ENCODE measurements at regions not wholly inside any gene's neighbourhood (a gene's known extent, or its start where the extent isn't known, plus 50 kb on each side); places are given as distances from the start of the nearest gene placed in this dataset.

DNA sequence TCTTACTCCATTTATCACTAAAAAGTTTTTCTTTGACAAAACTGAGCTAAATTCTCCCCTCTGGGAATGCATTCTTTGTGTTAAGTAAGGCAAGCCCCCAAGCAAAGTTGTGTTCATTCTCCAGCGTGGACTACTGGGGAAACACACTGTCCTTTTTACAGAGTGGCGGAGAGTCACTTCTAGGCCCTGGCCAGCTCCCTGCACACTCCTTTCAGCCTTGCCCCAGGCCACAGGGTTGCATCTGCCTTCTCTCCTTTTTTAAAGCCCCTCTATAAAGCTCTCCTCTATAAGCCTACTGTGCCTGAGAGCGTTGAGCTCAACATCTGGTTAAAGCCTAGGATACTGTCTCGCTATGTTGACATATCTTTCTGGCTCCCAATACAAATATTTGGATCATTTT lies 803.4 kb downstream of the PCDH17 start:
- TF ChIP-seq CTCF (IDR thresholded peaks at IDR 0.05) (no peak), POLR2A (IDR thresholded peaks at IDR 0.05) (no peak)
- no peaks in the 10 kb centered on the region for H3K4me1 ChIP-seq
- H3K36me3 ChIP-seq: no peaks in the 10 kb centered on the region
- ATAC-seq (no peak), DNase-seq (no peak)
- H3K9me3 ChIP-seq: peaks cover 0 to 8% (median 0%) of the 10 kb centered on the region in 12 donors
- intact Hi-C loops (cut with DNase I): no loop called here
- H3K4me3 ChIP-seq: no peak overlapping the region
- H3K27ac ChIP-seq: no peak overlapping the region
- WGBS, 4 donors: 79 to 86% (median 83%) methylated on average over 4 of the region's 4 CpGs
- H3K27me3 ChIP-seq: no peaks in the 10 kb centered on the region

DNA sequence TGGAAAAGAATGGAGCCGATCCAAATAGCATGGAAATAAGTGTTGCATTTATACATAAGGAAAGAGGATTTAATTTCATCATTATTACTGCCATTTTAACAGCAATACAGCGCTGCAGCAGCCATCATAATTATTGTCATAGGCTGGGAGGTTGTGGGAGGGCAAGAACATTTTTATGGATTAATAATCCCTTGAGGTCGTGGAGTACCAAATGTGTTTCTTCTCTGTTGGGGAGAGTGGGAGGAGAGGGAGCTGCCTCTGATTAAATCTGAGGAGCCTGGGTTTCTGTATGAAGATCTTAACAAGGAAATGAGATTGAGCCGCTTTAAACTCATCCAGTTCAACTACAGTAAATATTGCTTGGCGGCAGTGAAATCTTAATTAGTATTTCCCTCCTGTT lies 805.9 kb downstream of the PCDH17 start:
- DNase-seq (no peak), ATAC-seq (no peak)
- Histone ChIP-seq H3K27me3 (no peaks in the 10 kb centered on the region), H3K4me1 (no peaks in the 10 kb centered on the region), H3K27ac (no peak overlapping the region), H3K4me3 (no peak overlapping the region), H3K36me3 (no peaks in the 10 kb centered on the region), H3K9me3 (no peaks in the 10 kb centered on the region)
- 81 to 83% (median 81%) methylated on average over 5 of the region's 5 CpGs for WGBS, 4 donors
- no peak for TF ChIP-seq CTCF (IDR thresholded peaks at IDR 0.05)
- no peak for TF ChIP-seq POLR2A (IDR thresholded peaks at IDR 0.05)
- intact Hi-C loops (cut with DNase I): no loop called here

- TF ChIP-seq POLR2A (IDR thresholded peaks at IDR 0.05) (no peak), CTCF (IDR thresholded peaks at IDR 0.05) (no peak)
- WGBS, 4 donors: 85 to 93% (median 88%) methylated on average over 2 of the region's 2 CpGs
- no peak for ATAC-seq
- Histone ChIP-seq H3K27ac (no peak overlapping the region), H3K4me1 (no peaks in the 10 kb centered on the region), H3K36me3 (no peaks in the 10 kb centered on the region), H3K27me3 (no peaks in the 10 kb centered on the region), H3K9me3 (peaks cover 0 to 6% (median 0%) of the 10 kb centered on the region in 12 donors), H3K4me3 (no peak overlapping the region)
- intact Hi-C loops (cut with DNase I): no loop called here
- DNase-seq: no peak
Measured at GRCh38 chr13:58446979-58447378, 815.4 kb downstream of the PCDH17 start.

- ATAC-seq (no peak), DNase-seq (no peak)
- Histone ChIP-seq H3K27me3 (no peaks in the 10 kb centered on the region), H3K4me3 (no peak overlapping the region), H3K4me1 (no peaks in the 10 kb centered on the region), H3K9me3 (peaks cover 0 to 27% (median 3%) of the 10 kb centered on the region in 12 donors), H3K36me3 (no peaks in the 10 kb centered on the region), H3K27ac (no peak overlapping the region)
- intact Hi-C loops (cut with DNase I): no loop called here
- TF ChIP-seq POLR2A (IDR thresholded peaks at IDR 0.05): no peak
- no peak for TF ChIP-seq CTCF (IDR thresholded peaks at IDR 0.05)
- 68 to 73% (median 72%) methylated on average over 3 of the region's 3 CpGs for WGBS, 4 donors
Measured at GRCh38 chr13:58452123-58452623, 820.6 kb downstream of the PCDH17 start.

All from heart left ventricle (tissue), 16 donors.